ENCODE measurements at regions not wholly inside any gene's neighbourhood (a gene's known extent, or its start where the extent isn't known, plus 50 kb on each side); places are given as distances from the start of the nearest gene placed in this dataset.

- H3K4me1 ChIP-seq: no peaks in the 10 kb centered on the region
- no peak overlapping the region for H3K27ac ChIP-seq
- no peak overlapping the region for H3K4me3 ChIP-seq
- H3K36me3 ChIP-seq: no peaks in the 10 kb centered on the region
- TF ChIP-seq CTCF (IDR thresholded peaks at IDR 0.05): no peak
- DNase-seq (ENCODE audit: extremely low spot score in 2 of 2): no peak
- intact Hi-C loops (cut with DNase I): no loop called here
- no peaks in the 10 kb centered on the region for H3K9me3 ChIP-seq
- H3K27me3 ChIP-seq: no peaks in the 10 kb centered on the region
Observed at GRCh38 chr12:4068981-4069669, 195.9 kb upstream of the PARP11 start.

- Histone ChIP-seq H3K9me3 (no peaks in the 10 kb centered on the region), H3K27ac (no peak overlapping the region), H3K27me3 (no peaks in the 10 kb centered on the region), H3K4me3 (no peak overlapping the region), H3K36me3 (no peaks in the 10 kb centered on the region), H3K4me1 (no peaks in the 10 kb centered on the region)
- DNase-seq (ENCODE audit: extremely low spot score in 2 of 2): no peak
- intact Hi-C loops (cut with DNase I): no loop called here
- TF ChIP-seq CTCF (IDR thresholded peaks at IDR 0.05) (no peak), POLR2A (IDR thresholded peaks at IDR 0.05) (no peak), POLR2AphosphoS5 (IDR thresholded peaks at IDR 0.05; ENCODE audit: insufficient read depth in 1 of 2, low read depth in 1 of 2) (no peak)
Observed at GRCh38 chr12:4064008-4064407, 190.8 kb upstream of the PARP11 start.

- DNase-seq (ENCODE audit: extremely low spot score in 2 of 2): no peak
- TF ChIP-seq POLR2AphosphoS5 (IDR thresholded peaks at IDR 0.05; ENCODE audit: insufficient read depth in 1 of 2, low read depth in 1 of 2) (no peak), CTCF (IDR thresholded peaks at IDR 0.05) (no peak), POLR2A (IDR thresholded peaks at IDR 0.05) (no peak)
- Histone ChIP-seq H3K4me1 (no peaks in the 10 kb centered on the region), H3K27ac (no peak overlapping the region), H3K9me3 (no peaks in the 10 kb centered on the region), H3K27me3 (no peaks in the 10 kb centered on the region), H3K36me3 (no peaks in the 10 kb centered on the region), H3K4me3 (no peak overlapping the region)
- intact Hi-C loops (cut with DNase I): no loop called here
Observed at GRCh38 chr12:4059898-4060568, 186.8 kb upstream of the PARP11 start.

- no peak for TF ChIP-seq CTCF (IDR thresholded peaks at IDR 0.05)
- TF ChIP-seq POLR2AphosphoS5 (IDR thresholded peaks at IDR 0.05; ENCODE audit: insufficient read depth in 1 of 2, low read depth in 1 of 2): no peak
- no peak for TF ChIP-seq POLR2A (IDR thresholded peaks at IDR 0.05)
- H3K4me3 ChIP-seq: no peak overlapping the region
Observed at GRCh38 chr12:4056910-4057845, 184.0 kb upstream of the PARP11 start.

More at GRCh38 chr12:4056910-4057845, 184.0 kb upstream of the PARP11 start:
- no peaks in the 10 kb centered on the region for H3K36me3 ChIP-seq
- H3K27ac ChIP-seq: no peak overlapping the region
- no peaks in the 10 kb centered on the region for H3K9me3 ChIP-seq
- no peaks in the 10 kb centered on the region for H3K4me1 ChIP-seq
- intact Hi-C loops (cut with DNase I): no loop called here
- no peak for DNase-seq (ENCODE audit: extremely low spot score in 2 of 2)
- H3K27me3 ChIP-seq: no peaks in the 10 kb centered on the region
